GM19395 (cell line): ENCODE measurements at regions not wholly inside any gene's neighbourhood (a gene's known extent, or its start where the extent isn't known, plus 50 kb on each side); places are given as distances from the start of the nearest gene placed in this dataset.
"Not testable (repeated sequence)": the region's sequence is repeated elsewhere in the genome, so short reads cannot be mapped to it uniquely, and the experiment has no call there.

Experiments
- ATAC-seq: cut with Tn5 transposase; IDR thresholded peaks from one replicate; pipeline ENCODE4 v1.9.1; 2021; ENCODE audit warnings: mild to moderate bottlenecking, moderate library complexity; ENCODE audit not compliant: unreplicated experiment

- ATAC-seq: not testable (repeated sequence)
These were observed 501.2 kb downstream of the PCDH11X start for GRCh38 chrX:92280347-92280746.

- no peak for ATAC-seq
These were observed 504.1 kb downstream of the PCDH11X start for GRCh38 chrX:92283308-92283707.

DNA sequence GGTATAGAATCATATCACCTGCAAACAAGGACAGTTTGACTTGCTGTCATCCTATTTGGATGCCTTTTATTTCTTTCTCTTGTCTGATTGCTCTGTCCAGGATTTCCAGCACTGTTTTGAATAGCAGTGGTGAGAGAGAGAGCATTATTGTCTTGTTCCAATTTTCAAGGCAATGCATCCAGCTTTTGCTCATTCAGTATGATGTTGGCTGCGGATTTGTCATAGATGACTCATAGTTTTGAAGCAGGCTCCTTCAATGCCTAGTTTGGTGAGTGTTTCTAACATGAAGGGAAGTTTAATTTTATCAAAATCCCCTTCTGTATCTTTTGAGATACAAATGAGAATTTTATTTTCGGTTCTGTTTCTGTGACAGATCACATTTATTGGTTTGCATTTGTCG lies 518.9 kb downstream of the PCDH11X start:
- not testable (repeated sequence) for ATAC-seq

- ATAC-seq: not testable (repeated sequence)
These were observed 554.0 kb downstream of the PCDH11X start for GRCh38 chrX:92333194-92333593.

GRCh38 chrX:92351065-92351464 lies 571.9 kb downstream of the PCDH11X start:
- ATAC-seq: not testable (repeated sequence)

DNA sequence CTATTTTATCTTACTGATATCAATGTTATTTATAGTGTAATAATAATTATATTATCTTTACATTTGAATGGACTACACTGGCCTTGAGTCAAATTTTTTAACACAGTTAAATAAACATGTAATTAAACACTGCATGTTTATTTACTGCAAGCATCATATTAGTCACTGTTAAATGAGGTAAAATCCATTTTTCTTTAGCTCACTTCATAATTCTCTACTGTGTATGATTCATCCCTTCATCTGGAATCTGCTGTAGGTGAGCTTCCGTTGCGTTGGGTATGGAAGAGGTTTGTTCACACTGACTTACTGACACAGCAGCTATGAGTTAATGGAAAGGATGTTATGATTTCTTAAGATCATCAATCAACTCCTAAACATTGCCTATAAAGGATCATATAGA lies 572.3 kb downstream of the PCDH11X start:
- ATAC-seq: no peak
